ENCODE measurements at regions not wholly inside any gene's neighbourhood (a gene's known extent, or its start where the extent isn't known, plus 50 kb on each side); places are given as distances from the start of the nearest gene placed in this dataset.

GRCh38 chr5:35357973-35358372 is 127.7 kb upstream of the PRLR start:
- no peaks in the 10 kb centered on the region for H3K27me3 ChIP-seq (ENCODE audit: low read depth, low read length)
- H3K4me1 ChIP-seq (ENCODE audit: control insufficient read depth in 1 of 2, insufficient read depth in 2 of 2, low read length in 2 of 2), result no peaks in the 10 kb centered on the region
- H3K9me3 ChIP-seq (ENCODE audit: control insufficient read depth in 1 of 2, low read length in 2 of 2), result no peaks in the 10 kb centered on the region
- no peaks in the 10 kb centered on the region for H3K36me3 ChIP-seq (ENCODE audit: control insufficient read depth in 1 of 2, insufficient read depth in 2 of 2, low read length in 2 of 2)
- H3K4me3 ChIP-seq (ENCODE audit: low read depth in 1 of 2, low read length in 2 of 2), result no peak overlapping the region
- H3K27ac ChIP-seq (ENCODE audit: low read length), result no peak overlapping the region

DNA sequence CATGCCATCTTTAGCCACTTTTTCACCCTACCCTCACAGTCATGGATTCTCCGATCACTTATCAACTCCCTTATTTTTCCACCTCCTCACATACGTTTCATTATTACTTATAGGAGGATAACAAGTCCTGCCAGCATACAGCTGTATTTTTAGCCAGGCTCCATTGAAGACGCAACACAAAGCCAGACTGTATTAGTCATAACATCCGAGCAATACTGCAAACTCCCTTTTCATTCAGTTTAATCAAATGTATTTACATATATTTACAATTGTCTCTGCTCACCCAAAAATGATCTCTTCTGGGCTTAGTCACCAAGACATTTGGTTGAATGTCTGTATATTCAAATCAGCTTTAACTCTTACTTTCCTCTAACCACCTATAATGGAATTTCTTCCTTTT is 126.4 kb upstream of the PRLR start:
- Histone ChIP-seq H3K36me3 (ENCODE audit: control insufficient read depth in 1 of 2, insufficient read depth in 2 of 2, low read length in 2 of 2) (no peaks in the 10 kb centered on the region), H3K4me1 (ENCODE audit: control insufficient read depth in 1 of 2, insufficient read depth in 2 of 2, low read length in 2 of 2) (no peaks in the 10 kb centered on the region), H3K4me3 (ENCODE audit: low read depth in 1 of 2, low read length in 2 of 2) (no peak overlapping the region), H3K27ac (ENCODE audit: low read length) (no peak overlapping the region), H3K9me3 (ENCODE audit: control insufficient read depth in 1 of 2, low read length in 2 of 2) (peaks cover 0 to 5% of the 10 kb centered on the region in 2 donors), H3K27me3 (ENCODE audit: low read depth, low read length) (no peaks in the 10 kb centered on the region)

- Histone ChIP-seq H3K4me1 (ENCODE audit: control insufficient read depth in 1 of 2, insufficient read depth in 2 of 2, low read length in 2 of 2) (no peaks in the 10 kb centered on the region), H3K4me3 (ENCODE audit: low read depth in 1 of 2, low read length in 2 of 2) (no peak overlapping the region), H3K27me3 (ENCODE audit: low read depth, low read length) (no peaks in the 10 kb centered on the region), H3K27ac (ENCODE audit: low read length) (no peak overlapping the region), H3K36me3 (ENCODE audit: control insufficient read depth in 1 of 2, insufficient read depth in 2 of 2, low read length in 2 of 2) (no peaks in the 10 kb centered on the region), H3K9me3 (ENCODE audit: control insufficient read depth in 1 of 2, low read length in 2 of 2) (peaks cover 0 to 6% of the 10 kb centered on the region in 2 donors)
These were observed 124.5 kb upstream of the PRLR start for GRCh38 chr5:35354751-35355150.

DNA sequence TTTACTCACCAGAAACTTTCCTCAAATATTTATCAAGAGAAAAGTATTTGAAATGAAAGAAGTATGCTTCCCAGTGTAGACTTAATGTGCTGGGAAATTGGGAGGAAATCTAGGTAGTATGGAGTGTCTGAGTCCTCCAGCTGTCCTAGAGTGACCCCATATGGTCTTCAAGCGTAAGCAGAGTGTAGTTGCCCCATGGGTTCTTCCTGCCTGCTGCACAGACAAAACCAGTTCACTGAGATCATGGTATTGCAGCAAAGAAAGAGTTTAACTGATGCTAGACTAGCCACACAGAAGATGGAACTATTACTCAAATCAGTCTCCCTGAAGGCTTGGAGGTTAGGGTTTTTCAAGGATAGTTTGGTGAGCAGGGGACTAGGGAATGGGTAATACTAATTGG is 114.9 kb upstream of the PRLR start:
- no peak overlapping the region for H3K4me3 ChIP-seq (ENCODE audit: low read depth in 1 of 2, low read length in 2 of 2)
- H3K27me3 ChIP-seq (ENCODE audit: low read depth, low read length), result no peaks in the 10 kb centered on the region
- H3K4me1 ChIP-seq (ENCODE audit: control insufficient read depth in 1 of 2, insufficient read depth in 2 of 2, low read length in 2 of 2), result no peaks in the 10 kb centered on the region
- H3K36me3 ChIP-seq (ENCODE audit: control insufficient read depth in 1 of 2, insufficient read depth in 2 of 2, low read length in 2 of 2), result no peaks in the 10 kb centered on the region
- H3K9me3 ChIP-seq (ENCODE audit: control insufficient read depth in 1 of 2, low read length in 2 of 2), result peaks cover 0 to 8% of the 10 kb centered on the region in 2 donors
- no peak overlapping the region for H3K27ac ChIP-seq (ENCODE audit: low read length)

GRCh38 chr5:35342664-35343063 is 112.4 kb upstream of the PRLR start:
- H3K27me3 ChIP-seq (ENCODE audit: low read depth, low read length), result no peaks in the 10 kb centered on the region
- peaks cover 0 to 1% of the 10 kb centered on the region in 2 donors for H3K9me3 ChIP-seq (ENCODE audit: control insufficient read depth in 1 of 2, low read length in 2 of 2)
- no peaks in the 10 kb centered on the region for H3K4me1 ChIP-seq (ENCODE audit: control insufficient read depth in 1 of 2, insufficient read depth in 2 of 2, low read length in 2 of 2)
- no peaks in the 10 kb centered on the region for H3K36me3 ChIP-seq (ENCODE audit: control insufficient read depth in 1 of 2, insufficient read depth in 2 of 2, low read length in 2 of 2)
- H3K27ac ChIP-seq (ENCODE audit: low read length), result no peak overlapping the region
- H3K4me3 ChIP-seq (ENCODE audit: low read depth in 1 of 2, low read length in 2 of 2), result no peak overlapping the region

GRCh38 chr5:35341189-35341588 is 110.9 kb upstream of the PRLR start:
- no peaks in the 10 kb centered on the region for H3K36me3 ChIP-seq (ENCODE audit: control insufficient read depth in 1 of 2, insufficient read depth in 2 of 2, low read length in 2 of 2)
- no peak overlapping the region for H3K27ac ChIP-seq (ENCODE audit: low read length)

DNA sequence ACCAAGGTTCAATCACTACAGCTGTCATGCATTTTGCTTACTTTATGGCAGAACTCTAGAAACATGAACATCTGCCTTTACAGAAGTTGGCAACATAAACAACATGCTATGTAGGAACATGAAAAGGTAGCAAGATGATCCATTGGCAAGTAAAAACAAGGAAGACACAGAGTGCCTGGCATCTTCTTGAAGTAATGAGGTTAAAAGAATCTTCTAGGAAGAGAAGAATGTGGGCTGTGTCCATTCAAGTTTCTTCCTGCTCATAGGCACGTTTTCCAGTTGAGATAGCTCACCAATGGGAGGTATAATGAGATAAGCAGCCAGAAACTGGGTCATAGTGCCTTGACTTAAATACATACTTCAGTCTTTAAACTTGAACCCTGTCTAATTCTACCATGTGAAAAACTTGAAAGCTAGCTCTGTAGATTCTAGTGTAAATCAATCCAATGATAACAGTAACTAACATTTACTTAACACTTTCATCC is 109.4 kb upstream of the PRLR start:
- Histone ChIP-seq H3K27me3 (ENCODE audit: low read depth, low read length) (no peaks in the 10 kb centered on the region), H3K27ac (ENCODE audit: low read length) (no peak overlapping the region), H3K9me3 (ENCODE audit: control insufficient read depth in 1 of 2, low read length in 2 of 2) (no peaks in the 10 kb centered on the region), H3K36me3 (ENCODE audit: control insufficient read depth in 1 of 2, insufficient read depth in 2 of 2, low read length in 2 of 2) (no peaks in the 10 kb centered on the region), H3K4me3 (ENCODE audit: low read depth in 1 of 2, low read length in 2 of 2) (no peak overlapping the region), H3K4me1 (ENCODE audit: control insufficient read depth in 1 of 2, insufficient read depth in 2 of 2, low read length in 2 of 2) (no peaks in the 10 kb centered on the region)

More at GRCh38 chr5:35341189-35341588, 110.9 kb upstream of the PRLR start:
- Histone ChIP-seq H3K4me3 (ENCODE audit: low read depth in 1 of 2, low read length in 2 of 2) (no peak overlapping the region), H3K9me3 (ENCODE audit: control insufficient read depth in 1 of 2, low read length in 2 of 2) (no peaks in the 10 kb centered on the region), H3K4me1 (ENCODE audit: control insufficient read depth in 1 of 2, insufficient read depth in 2 of 2, low read length in 2 of 2) (no peaks in the 10 kb centered on the region), H3K27me3 (ENCODE audit: low read depth, low read length) (no peaks in the 10 kb centered on the region)

- H3K27me3 ChIP-seq (ENCODE audit: low read depth, low read length), result no peaks in the 10 kb centered on the region
- no peaks in the 10 kb centered on the region for H3K9me3 ChIP-seq (ENCODE audit: control insufficient read depth in 1 of 2, low read length in 2 of 2)
These were observed 108.7 kb upstream of the PRLR start for GRCh38 chr5:35339006-35339405.

DNA sequence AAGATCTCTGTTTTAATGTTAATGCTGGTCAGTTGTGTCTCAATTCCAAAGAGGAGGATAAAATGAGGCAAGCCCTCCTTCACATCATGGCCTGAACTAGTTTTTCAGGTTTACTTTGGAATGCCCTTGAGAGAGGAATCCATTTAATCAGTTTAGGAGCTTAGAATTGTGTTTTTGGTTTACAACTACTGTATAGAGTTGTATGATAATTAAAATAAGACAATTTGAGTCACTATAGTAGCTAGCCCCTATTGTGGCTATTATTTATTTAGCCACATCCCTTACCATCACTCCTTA is 107.8 kb upstream of the PRLR start:
- H3K27me3 ChIP-seq (ENCODE audit: low read depth, low read length), result no peaks in the 10 kb centered on the region
- no peak overlapping the region for H3K4me3 ChIP-seq (ENCODE audit: low read depth in 1 of 2, low read length in 2 of 2)
- H3K36me3 ChIP-seq (ENCODE audit: control insufficient read depth in 1 of 2, insufficient read depth in 2 of 2, low read length in 2 of 2), result no peaks in the 10 kb centered on the region
- H3K4me1 ChIP-seq (ENCODE audit: control insufficient read depth in 1 of 2, insufficient read depth in 2 of 2, low read length in 2 of 2), result no peaks in the 10 kb centered on the region
- no peaks in the 10 kb centered on the region for H3K9me3 ChIP-seq (ENCODE audit: control insufficient read depth in 1 of 2, low read length in 2 of 2)
- H3K27ac ChIP-seq (ENCODE audit: low read length), result no peak overlapping the region

More at GRCh38 chr5:35339006-35339405, 108.7 kb upstream of the PRLR start:
- no peak overlapping the region for H3K27ac ChIP-seq (ENCODE audit: low read length)
- no peaks in the 10 kb centered on the region for H3K36me3 ChIP-seq (ENCODE audit: control insufficient read depth in 1 of 2, insufficient read depth in 2 of 2, low read length in 2 of 2)
- H3K4me1 ChIP-seq (ENCODE audit: control insufficient read depth in 1 of 2, insufficient read depth in 2 of 2, low read length in 2 of 2), result no peaks in the 10 kb centered on the region
- H3K4me3 ChIP-seq (ENCODE audit: low read depth in 1 of 2, low read length in 2 of 2), result no peak overlapping the region

GRCh38 chr5:35337340-35338156 is 107.3 kb upstream of the PRLR start:
- Histone ChIP-seq H3K36me3 (ENCODE audit: control insufficient read depth in 1 of 2, insufficient read depth in 2 of 2, low read length in 2 of 2) (no peaks in the 10 kb centered on the region), H3K27ac (ENCODE audit: low read length) (no peak overlapping the region), H3K4me1 (ENCODE audit: control insufficient read depth in 1 of 2, insufficient read depth in 2 of 2, low read length in 2 of 2) (no peaks in the 10 kb centered on the region), H3K4me3 (ENCODE audit: low read depth in 1 of 2, low read length in 2 of 2) (no peak overlapping the region), H3K27me3 (ENCODE audit: low read depth, low read length) (no peaks in the 10 kb centered on the region), H3K9me3 (ENCODE audit: control insufficient read depth in 1 of 2, low read length in 2 of 2) (no peaks in the 10 kb centered on the region)

DNA sequence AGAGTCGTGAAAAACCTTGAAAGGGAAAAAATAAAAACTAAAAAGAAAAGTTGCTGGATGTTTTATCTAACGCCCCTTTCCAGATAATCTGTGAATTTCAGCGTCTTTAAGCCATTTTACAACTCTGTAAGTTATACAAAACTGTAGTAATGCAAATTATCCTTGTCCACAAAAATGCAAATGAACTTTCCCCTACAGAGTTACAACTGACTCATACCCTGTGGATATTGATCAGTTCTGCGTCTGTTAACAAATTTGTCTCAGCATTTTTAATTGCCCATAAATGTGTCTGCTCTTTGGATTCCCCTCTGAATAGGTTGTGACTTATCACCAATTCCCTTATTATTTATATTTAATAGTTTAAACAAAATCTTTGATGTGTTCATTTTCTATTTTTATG is 105.9 kb upstream of the PRLR start:
- H3K4me1 ChIP-seq (ENCODE audit: control insufficient read depth in 1 of 2, insufficient read depth in 2 of 2, low read length in 2 of 2), result no peaks in the 10 kb centered on the region
- H3K27ac ChIP-seq (ENCODE audit: low read length), result no peak overlapping the region
- no peak overlapping the region for H3K4me3 ChIP-seq (ENCODE audit: low read depth in 1 of 2, low read length in 2 of 2)
- H3K36me3 ChIP-seq (ENCODE audit: control insufficient read depth in 1 of 2, insufficient read depth in 2 of 2, low read length in 2 of 2), result no peaks in the 10 kb centered on the region
- H3K27me3 ChIP-seq (ENCODE audit: low read depth, low read length), result no peaks in the 10 kb centered on the region
- no peaks in the 10 kb centered on the region for H3K9me3 ChIP-seq (ENCODE audit: control insufficient read depth in 1 of 2, low read length in 2 of 2)

DNA sequence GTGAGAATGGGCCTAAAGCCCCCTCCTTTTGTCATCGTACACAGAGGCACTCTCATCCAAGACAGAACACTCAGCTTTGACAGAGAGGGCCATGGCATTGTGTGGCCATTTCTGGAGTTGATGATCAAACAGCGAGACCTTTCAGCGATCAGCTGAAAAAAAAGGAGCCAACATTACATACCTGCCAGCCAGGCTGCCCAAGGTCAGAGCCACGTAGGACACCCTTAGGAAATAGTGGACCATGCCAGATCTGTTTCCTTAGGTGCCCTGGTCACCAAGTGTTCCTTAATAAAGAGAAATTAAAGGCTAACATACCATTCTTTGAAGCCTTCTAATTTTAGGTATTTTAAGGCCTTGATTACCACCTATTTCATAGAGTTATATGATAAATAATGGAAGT is 105.5 kb upstream of the PRLR start:
- no peaks in the 10 kb centered on the region for H3K4me1 ChIP-seq (ENCODE audit: control insufficient read depth in 1 of 2, insufficient read depth in 2 of 2, low read length in 2 of 2)
- no peaks in the 10 kb centered on the region for H3K9me3 ChIP-seq (ENCODE audit: control insufficient read depth in 1 of 2, low read length in 2 of 2)
- H3K27ac ChIP-seq (ENCODE audit: low read length), result no peak overlapping the region
- no peaks in the 10 kb centered on the region for H3K27me3 ChIP-seq (ENCODE audit: low read depth, low read length)
- no peaks in the 10 kb centered on the region for H3K36me3 ChIP-seq (ENCODE audit: control insufficient read depth in 1 of 2, insufficient read depth in 2 of 2, low read length in 2 of 2)
- H3K4me3 ChIP-seq (ENCODE audit: low read depth in 1 of 2, low read length in 2 of 2), result no peak overlapping the region

Data from muscle layer of duodenum (tissue), 2 donors.